ENCODE measurements at regions not wholly inside any gene's neighbourhood (a gene's known extent, or its start where the extent isn't known, plus 50 kb on each side); places are given as distances from the start of the nearest gene placed in this dataset.

GRCh38 chr11:87942786-87943185, 232.5 kb downstream of the RAB38 start:
- 81% methylated on average over 4 of the region's 4 CpGs for WGBS
- no peak for DNase-seq (ENCODE audit: low spot score)
- no peak for TF ChIP-seq HNF4A (conservative IDR thresholded peaks at IDR 0.05)
- TF ChIP-seq NR2F2 (IDR thresholded peaks at IDR 0.05) = no peak
- no peak for TF ChIP-seq ATF3 (IDR thresholded peaks at IDR 0.05)
- H3K36me3 ChIP-seq (ENCODE audit: control insufficient read depth in 4 of 4, insufficient read depth in 3 of 4, low read depth in 1 of 4, low read length in 3 of 4) = no peaks in the 10 kb centered on the region
- H3K4me3 ChIP-seq (ENCODE audit: low read depth in 1 of 3, low read length in 3 of 3) = no peak overlapping the region
- H3K4me1 ChIP-seq (ENCODE audit: control insufficient read depth in 4 of 4, insufficient read depth in 4 of 4, low read length in 3 of 4) = no peaks in the 10 kb centered on the region
- H3K27me3 ChIP-seq (ENCODE audit: control insufficient read depth in 4 of 4, insufficient read depth in 4 of 4, low read length in 3 of 4) = no peaks in the 10 kb centered on the region
- no peaks in the 10 kb centered on the region for H3K9me3 ChIP-seq (ENCODE audit: control insufficient read depth in 4 of 4, low read length in 3 of 4)
- no peak overlapping the region for H3K9ac ChIP-seq (ENCODE audit: low read depth in 1 of 2, low read length in 2 of 2)
- no peak overlapping the region for H3K27ac ChIP-seq (ENCODE audit: low read depth in 1 of 2, low read length in 2 of 2)

- Histone ChIP-seq H3K9me3 (ENCODE audit: control insufficient read depth in 4 of 4, low read length in 3 of 4) (no peaks in the 10 kb centered on the region), H3K27ac (ENCODE audit: low read depth in 1 of 2, low read length in 2 of 2) (no peak overlapping the region), H3K4me3 (ENCODE audit: low read depth in 1 of 3, low read length in 3 of 3) (no peak overlapping the region), H3K9ac (ENCODE audit: low read depth in 1 of 2, low read length in 2 of 2) (no peak overlapping the region), H3K4me1 (ENCODE audit: control insufficient read depth in 4 of 4, insufficient read depth in 4 of 4, low read length in 3 of 4) (no peaks in the 10 kb centered on the region), H3K27me3 (ENCODE audit: control insufficient read depth in 4 of 4, insufficient read depth in 4 of 4, low read length in 3 of 4) (no peaks in the 10 kb centered on the region), H3K36me3 (ENCODE audit: control insufficient read depth in 4 of 4, insufficient read depth in 3 of 4, low read depth in 1 of 4, low read length in 3 of 4) (no peaks in the 10 kb centered on the region)
- WGBS = 62% methylated on average over 2 of the region's 2 CpGs
- no peak for DNase-seq (ENCODE audit: low spot score)
- TF ChIP-seq GABPA (IDR thresholded peaks at IDR 0.05 in 1 of 2, conservative IDR thresholded peaks at IDR 0.05 in 1 of 2) = no peak
- no peak for TF ChIP-seq REST (IDR thresholded peaks at IDR 0.05)
- no peak for TF ChIP-seq EGR1 (IDR thresholded peaks at IDR 0.05; ENCODE audit: low read depth in 2 of 2)
- TF ChIP-seq FOXA2 (IDR thresholded peaks at IDR 0.05) = no peak
- TF ChIP-seq HNF4A (conservative IDR thresholded peaks at IDR 0.05) = no peak
- TF ChIP-seq RAD21 (IDR thresholded peaks at IDR 0.05) = no peak
- no peak for TF ChIP-seq SP1 (IDR thresholded peaks at IDR 0.05)
- TF ChIP-seq FOXA1 (IDR thresholded peaks at IDR 0.05) = no peak
Observed at GRCh38 chr11:87934182-87934581, 241.1 kb downstream of the RAB38 start.

GRCh38 chr11:87926250-87926970, 248.8 kb downstream of the RAB38 start:
- no peaks in the 10 kb centered on the region for H3K9me3 ChIP-seq (ENCODE audit: control insufficient read depth in 4 of 4, low read length in 3 of 4)
- no peaks in the 10 kb centered on the region for H3K36me3 ChIP-seq (ENCODE audit: control insufficient read depth in 4 of 4, insufficient read depth in 3 of 4, low read depth in 1 of 4, low read length in 3 of 4)
- TF ChIP-seq HNF4G (IDR thresholded peaks at IDR 0.05) = no peak
- no peak for TF ChIP-seq RXRA (IDR thresholded peaks at IDR 0.05)
- TF ChIP-seq EGR1 (IDR thresholded peaks at IDR 0.05; ENCODE audit: low read depth in 2 of 2) = no peak
- TF ChIP-seq TAF1 (conservative IDR thresholded peaks at IDR 0.05) = no peak
- no peak for TF ChIP-seq REST (IDR thresholded peaks at IDR 0.05)
- TF ChIP-seq ATF3 (IDR thresholded peaks at IDR 0.05) = no peak
- TF ChIP-seq YY1 (IDR thresholded peaks at IDR 0.05) = no peak
- no peak for TF ChIP-seq SP1 (IDR thresholded peaks at IDR 0.05)
- TF ChIP-seq MAX (IDR thresholded peaks at IDR 0.05) = no peak
- no peak for TF ChIP-seq RAD21 (IDR thresholded peaks at IDR 0.05)
- TF ChIP-seq NR2F2 (IDR thresholded peaks at IDR 0.05) = no peak
- TF ChIP-seq JUND (IDR thresholded peaks at IDR 0.05) = no peak
- TF ChIP-seq GABPA (IDR thresholded peaks at IDR 0.05 in 1 of 2, conservative IDR thresholded peaks at IDR 0.05 in 1 of 2) = no peak
- no peak for TF ChIP-seq FOXA1 (IDR thresholded peaks at IDR 0.05)
- no peak for TF ChIP-seq HNF4A (conservative IDR thresholded peaks at IDR 0.05)
- no peak for TF ChIP-seq CTCF (IDR thresholded peaks at IDR 0.05; ENCODE audit: low read depth, low read length, missing input control)
- no peak for TF ChIP-seq FOXA2 (IDR thresholded peaks at IDR 0.05)
- no peak overlapping the region for H3K27ac ChIP-seq (ENCODE audit: low read depth in 1 of 2, low read length in 2 of 2)
- no peak overlapping the region for H3K4me3 ChIP-seq (ENCODE audit: low read depth in 1 of 3, low read length in 3 of 3)
- 78% methylated on average over 5 of the region's 5 CpGs for WGBS
- no peaks in the 10 kb centered on the region for H3K4me1 ChIP-seq (ENCODE audit: control insufficient read depth in 4 of 4, insufficient read depth in 4 of 4, low read length in 3 of 4)
- no peaks in the 10 kb centered on the region for H3K27me3 ChIP-seq (ENCODE audit: control insufficient read depth in 4 of 4, insufficient read depth in 4 of 4, low read length in 3 of 4)
- no peak for DNase-seq (ENCODE audit: low spot score)
- no peak overlapping the region for H3K9ac ChIP-seq (ENCODE audit: low read depth in 1 of 2, low read length in 2 of 2)

Data from liver (tissue), 8 donors.